GM19238 (cell line): ENCODE measurements at regions not wholly inside any gene's neighbourhood (a gene's known extent, or its start where the extent isn't known, plus 50 kb on each side); places are given as distances from the start of the nearest gene placed in this dataset.
"Not testable (repeated sequence)": the region's sequence is repeated elsewhere in the genome, so short reads cannot be mapped to it uniquely, and the experiment has no call there.

Experiments
- DNase-seq: peaks from one replicate; pipeline ENCODE4 v3.0.0; 2011; ENCODE audit warnings: low spot score; ENCODE audit not compliant: insufficient read length

DNA sequence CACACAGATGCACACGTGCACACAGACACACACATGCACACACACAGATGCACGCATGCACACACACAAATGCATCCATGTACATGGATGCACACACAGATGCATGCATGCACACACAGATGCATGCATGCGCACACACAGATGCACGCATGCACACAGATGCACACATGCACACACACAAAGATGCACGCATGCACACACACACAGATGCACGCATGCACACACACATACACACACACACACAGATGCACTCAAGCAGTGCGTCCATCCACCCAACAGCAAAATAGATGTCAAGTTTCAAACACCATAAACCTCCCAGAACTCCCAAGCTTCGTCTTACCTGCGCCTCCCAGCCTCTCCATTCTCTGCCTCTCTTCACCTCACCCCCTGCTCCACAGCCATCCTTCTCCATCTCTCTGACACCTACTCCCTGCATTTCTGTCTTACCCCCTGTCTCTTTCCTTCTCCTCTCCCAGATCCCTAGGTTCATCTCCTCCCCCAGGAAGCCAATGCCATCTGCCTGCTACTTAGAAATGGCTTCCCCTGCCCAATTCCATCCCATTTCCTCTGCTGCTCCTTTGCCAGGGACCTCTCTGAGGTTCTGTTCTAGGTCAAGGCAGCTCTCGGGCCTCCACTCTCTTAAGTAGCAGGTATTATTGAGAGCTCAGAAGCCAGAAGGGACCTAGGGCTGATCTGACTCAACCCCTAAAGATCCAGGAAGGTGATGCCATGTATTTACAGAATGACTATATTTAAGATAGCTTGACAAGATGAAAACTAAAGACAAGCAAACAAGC, 297.2 kb downstream of the MED10 start:
- no peak for DNase-seq

- DNase-seq = no peak
These were observed 297.9 kb downstream of the MED10 start for GRCh38 chr5:6080436-6080835.

GRCh38 chr5:6078881-6079280, 299.5 kb downstream of the MED10 start:
- no peak for DNase-seq

- no peak for DNase-seq
These were observed 301.8 kb downstream of the MED10 start for GRCh38 chr5:6076341-6077239.

DNA sequence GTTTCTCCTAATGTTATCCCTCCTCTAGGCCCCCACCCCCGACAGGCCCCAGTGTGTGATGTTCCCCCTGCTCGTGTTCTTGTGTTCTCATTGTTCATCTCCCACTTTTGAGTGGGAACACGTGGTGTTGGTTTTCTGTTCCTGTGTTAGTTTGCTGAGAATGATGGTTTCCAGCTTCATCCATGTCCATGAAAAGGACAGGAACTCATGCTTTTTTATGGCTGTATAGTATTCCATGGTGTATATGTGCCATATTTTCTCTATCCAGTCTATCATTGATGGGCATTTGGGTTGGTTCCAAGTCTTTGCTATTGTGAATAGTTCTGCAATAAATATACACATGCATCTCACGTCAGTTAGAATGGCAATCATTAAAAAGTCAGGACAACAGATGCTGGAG, 305.9 kb downstream of the MED10 start:
- DNase-seq = not testable (repeated sequence)

DNA sequence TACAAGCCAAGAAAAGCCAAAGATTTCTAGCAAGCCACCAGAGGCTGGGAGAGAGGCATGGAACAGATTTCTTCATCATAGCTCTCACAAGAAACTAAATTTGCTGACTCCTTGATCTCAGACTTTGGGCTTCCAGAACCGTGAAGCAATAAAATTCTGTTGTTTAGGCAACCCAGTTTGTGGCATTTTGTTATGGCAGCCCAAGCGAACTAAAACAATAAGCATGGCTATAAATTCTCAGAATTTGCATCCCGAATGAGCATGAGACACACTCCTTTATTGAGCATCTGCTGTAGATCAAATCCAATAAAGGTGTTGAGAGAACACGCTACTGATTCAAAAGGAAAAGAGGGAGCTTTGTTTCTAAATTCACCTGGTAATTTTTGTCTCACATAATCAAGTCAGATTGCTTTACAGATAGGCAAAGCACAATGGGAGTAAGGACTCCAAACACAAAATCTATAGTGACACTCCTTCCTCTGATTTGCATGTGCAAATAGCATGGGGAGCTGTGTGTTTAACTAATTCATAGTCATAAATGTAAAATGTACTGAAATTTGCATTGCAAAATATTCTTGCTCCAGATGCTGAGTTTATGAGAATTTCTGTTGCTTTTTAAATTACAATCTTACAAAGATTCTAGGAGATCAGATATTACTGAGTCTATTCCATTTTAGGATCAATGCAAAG, 308.7 kb downstream of the MED10 start:
- DNase-seq = no peak

GRCh38 chr5:6066016-6066415, 312.3 kb downstream of the MED10 start:
- DNase-seq = no peak

GRCh38 chr5:6059137-6059800, 319.1 kb downstream of the MED10 start:
- DNase-seq = no peak

DNA sequence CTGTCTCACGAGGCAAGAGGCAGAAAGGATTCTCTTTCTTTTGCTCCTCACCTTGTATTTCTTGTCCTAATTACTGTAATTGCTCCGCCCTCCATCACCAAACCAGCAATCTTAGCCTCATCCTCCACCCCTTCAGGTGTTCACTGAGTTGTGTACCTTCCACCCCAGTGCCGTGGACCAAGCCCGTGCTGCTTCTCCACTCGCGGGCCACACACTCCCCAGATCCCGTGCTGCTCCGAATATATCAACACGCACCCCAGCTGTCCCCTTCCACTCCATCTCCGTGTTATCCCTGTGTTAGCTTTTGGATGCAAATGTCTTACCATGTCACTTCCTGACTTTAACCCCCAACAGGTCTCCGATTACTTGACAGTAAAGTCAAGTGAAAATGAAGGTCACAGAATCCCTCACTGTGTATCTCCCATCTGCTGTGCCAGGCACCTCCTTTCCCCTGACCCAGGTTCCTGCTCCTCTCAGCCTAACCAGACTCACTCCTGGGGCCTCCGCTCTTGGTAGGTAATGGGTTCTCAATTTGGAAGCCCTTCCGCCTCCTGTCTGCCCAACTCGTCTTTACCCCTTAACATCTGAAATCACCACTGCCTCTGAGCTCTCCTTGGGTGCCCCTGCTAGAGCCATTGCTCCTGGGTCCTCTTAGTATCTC, 320.2 kb downstream of the MED10 start:
- DNase-seq = no peak

GRCh38 chr5:6056280-6056679, 322.1 kb downstream of the MED10 start:
- no peak for DNase-seq

DNA sequence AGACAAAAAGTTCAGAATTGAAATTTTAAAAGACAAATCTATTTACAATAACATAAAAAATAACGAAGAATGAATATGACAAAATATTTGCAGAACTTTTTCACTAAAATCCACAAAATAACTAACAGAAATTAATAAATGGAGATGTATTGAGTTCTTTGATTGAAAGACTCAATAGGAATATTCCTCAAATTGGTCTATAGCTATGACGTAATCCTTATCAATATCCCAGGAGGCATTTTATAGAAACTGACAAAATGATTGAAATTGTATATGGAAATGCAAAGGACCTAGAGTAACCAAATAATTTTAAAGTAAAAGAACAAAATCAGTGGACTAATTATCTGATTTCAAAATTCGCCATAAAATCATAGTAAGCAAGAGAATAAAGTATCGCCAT, 328.7 kb downstream of the MED10 start:
- no peak for DNase-seq

GRCh38 chr5:6048746-6049145, 329.6 kb downstream of the MED10 start:
- no peak for DNase-seq

- DNase-seq = no peak
These were observed 331.9 kb downstream of the MED10 start for GRCh38 chr5:6046296-6046967.

GRCh38 chr5:6043491-6044310, 334.6 kb downstream of the MED10 start:
- DNase-seq = no peak

DNA sequence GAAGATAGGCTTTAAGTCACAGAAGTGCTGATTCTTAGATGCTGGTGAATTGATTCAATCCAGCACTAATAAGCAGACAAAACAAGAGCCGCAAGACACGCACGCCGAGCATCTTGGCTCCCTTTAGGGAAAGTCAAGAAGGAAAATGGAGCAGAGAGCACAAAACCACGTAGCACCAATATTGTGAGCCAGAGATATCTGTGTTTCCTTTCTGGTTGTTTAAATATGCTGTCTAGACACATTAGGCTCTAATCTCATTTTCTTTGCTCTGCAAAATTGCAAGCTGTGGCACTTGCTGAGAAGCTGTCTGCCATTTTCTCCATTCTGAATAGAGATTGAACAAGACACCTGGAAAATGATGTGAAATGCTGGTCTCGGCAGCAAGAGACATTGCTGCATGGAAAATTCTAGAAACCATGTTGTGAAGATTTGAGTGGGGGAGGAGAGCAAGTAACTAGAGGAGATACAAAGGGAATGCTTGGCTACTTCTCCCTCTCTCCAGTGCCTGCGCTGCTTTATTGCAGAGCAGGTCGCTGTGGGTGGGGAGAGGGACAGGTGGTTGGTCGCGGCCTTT, 336.3 kb downstream of the MED10 start:
- DNase-seq = no peak

- DNase-seq = no peak
These were observed 339.2 kb downstream of the MED10 start for GRCh38 chr5:6039111-6039510.

DNA sequence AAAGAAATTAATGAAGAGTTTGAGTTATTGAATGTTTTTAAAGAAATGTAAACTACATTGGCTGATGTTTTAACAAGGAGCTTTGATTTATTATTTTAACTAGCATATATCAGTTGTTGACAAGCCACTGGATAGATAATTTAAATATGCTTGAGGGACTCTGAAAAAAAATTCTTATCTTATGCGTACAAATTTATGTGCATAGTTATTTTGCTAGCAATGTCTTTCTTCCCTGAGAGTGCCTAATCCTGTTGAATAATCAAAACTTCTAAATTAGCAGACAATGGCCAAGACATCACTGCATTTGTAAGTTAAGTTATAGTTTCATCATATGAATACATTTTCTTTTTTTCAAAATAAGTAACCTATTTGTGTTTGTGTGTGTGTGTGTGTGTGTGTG, 342.3 kb downstream of the MED10 start:
- DNase-seq = no peak

- DNase-seq = no peak
These were observed 348.5 kb downstream of the MED10 start for GRCh38 chr5:6029811-6030271.
